Peyer's patch (tissue), 4 donors: ENCODE measurements at regions not wholly inside any gene's neighbourhood (a gene's known extent, or its start where the extent isn't known, plus 50 kb on each side); places are given as distances from the start of the nearest gene placed in this dataset.

Source experiments
- POLR2A ChIP-seq, 2 donors: fragments of 450-650 bp; IDR thresholded peaks; one replicate each; pipeline ENCODE4 v1.5.1; 2017; ENCODE audit warnings: antibody characterized with exemption in 2 of 2, mild to moderate bottlenecking in 2 of 2, moderate library complexity in 2 of 2
- TF ChIP-seq, protein P1 (sequence below), 6 experiments: fragments of 450-650 bp in 4 of 6; fragments of 200-600 bp in 2 of 6; sonication (generic) in 1 of 6; IDR thresholded peaks; one replicate each; pipeline ENCODE4 v1.5.1; 2017 to 2019; ENCODE audit warnings: antibody characterized with exemption in 6 of 6, mild to moderate bottlenecking in 3 of 6, moderate library complexity in 1 of 6

DNA sequence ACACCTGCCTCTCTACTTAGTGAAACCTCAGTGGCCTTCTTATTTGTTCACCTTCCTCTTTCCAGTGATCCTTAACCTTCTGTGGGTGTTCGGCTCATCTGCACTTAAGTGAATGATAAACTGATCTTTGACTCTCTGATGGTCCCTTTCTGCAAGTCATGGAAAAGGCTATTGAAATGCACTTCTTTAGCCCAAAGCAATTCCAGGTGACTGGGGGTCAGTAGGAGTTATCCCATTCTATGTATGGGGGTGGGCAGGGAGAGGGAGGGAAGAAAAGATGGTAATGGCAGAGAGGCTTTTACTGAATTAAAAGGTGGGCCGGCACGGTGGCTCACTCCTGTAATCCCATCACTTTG is 170.8 kb downstream of the RGS9 start:
- TF ChIP-seq, protein P1, sequence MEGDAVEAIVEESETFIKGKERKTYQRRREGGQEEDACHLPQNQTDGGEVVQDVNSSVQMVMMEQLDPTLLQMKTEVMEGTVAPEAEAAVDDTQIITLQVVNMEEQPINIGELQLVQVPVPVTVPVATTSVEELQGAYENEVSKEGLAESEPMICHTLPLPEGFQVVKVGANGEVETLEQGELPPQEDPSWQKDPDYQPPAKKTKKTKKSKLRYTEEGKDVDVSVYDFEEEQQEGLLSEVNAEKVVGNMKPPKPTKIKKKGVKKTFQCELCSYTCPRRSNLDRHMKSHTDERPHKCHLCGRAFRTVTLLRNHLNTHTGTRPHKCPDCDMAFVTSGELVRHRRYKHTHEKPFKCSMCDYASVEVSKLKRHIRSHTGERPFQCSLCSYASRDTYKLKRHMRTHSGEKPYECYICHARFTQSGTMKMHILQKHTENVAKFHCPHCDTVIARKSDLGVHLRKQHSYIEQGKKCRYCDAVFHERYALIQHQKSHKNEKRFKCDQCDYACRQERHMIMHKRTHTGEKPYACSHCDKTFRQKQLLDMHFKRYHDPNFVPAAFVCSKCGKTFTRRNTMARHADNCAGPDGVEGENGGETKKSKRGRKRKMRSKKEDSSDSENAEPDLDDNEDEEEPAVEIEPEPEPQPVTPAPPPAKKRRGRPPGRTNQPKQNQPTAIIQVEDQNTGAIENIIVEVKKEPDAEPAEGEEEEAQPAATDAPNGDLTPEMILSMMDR (IDR thresholded peaks at IDR 0.05): no peak
- TF ChIP-seq POLR2A (IDR thresholded peaks at IDR 0.05): no peak
